IMR-90 (cell line): ENCODE measurements at regions not wholly inside any gene's neighbourhood (a gene's known extent, or its start where the extent isn't known, plus 50 kb on each side); places are given as distances from the start of the nearest gene placed in this dataset.

Experiments
- ATAC-seq: fragments of 200-7000 bp; cut with Tn5 transposase; 2 replicates; pipeline ENCODE4 v1.9.1; 2020; ENCODE audit warnings: low read depth, mild to moderate bottlenecking, moderate library complexity
- BruUV-seq: library from RNA; stranded (reverse); fragments of 400-500 nt; replicated peaks from 2 replicates; lab custom pipeline; 2021; lab: Mats Ljungman, UMichigan
- CTCF ChIA-PET: fragments of 300-600 bp; formaldehyde crosslinking; extraction: SDS; loops from one replicate; lab custom pipeline; 2021; ENCODE audit warnings: antibody characterized with exemption; lab: Yijun Ruan, JAX
- POLR2A ChIA-PET: fragments of 300-600 bp; sonication (Branson Sonifier 250); formaldehyde crosslinking; loops from one replicate; lab custom pipeline; 2022; ENCODE audit warnings: antibody characterized with exemption; ENCODE audit not compliant: unreplicated experiment; lab: Charles Lee
- DNase-seq: peaks from one replicate; pipeline ENCODE4 v3.0.0; 2013
- H2AFZ ChIP-seq: replicated peaks from 2 replicates; pipeline ENCODE3; 2013; ENCODE audit warnings: low read length, mild to moderate bottlenecking; ENCODE audit not compliant: poor library complexity
- H2AK5ac ChIP-seq: 2 replicates; pipeline ENCODE4 v1.6.1; 2013; ENCODE audit warnings: low read depth, low read length, inconsistent platforms
- H2AK9ac ChIP-seq: replicated peaks from 2 replicates; pipeline ENCODE3; 2013; ENCODE audit warnings: mild to moderate bottlenecking, low read depth, low read length, moderate library complexity; ENCODE audit not compliant: poor library complexity
- H2BK120ac ChIP-seq: 2 replicates; pipeline ENCODE4 v1.6.1; 2013; ENCODE audit warnings: low read depth, low read length, inconsistent platforms
- H2BK15ac ChIP-seq: 3 replicates; pipeline ENCODE4 v1.6.1; 2013; ENCODE audit warnings: low read depth, low read length, inconsistent platforms
- H2BK20ac ChIP-seq: 2 replicates; pipeline ENCODE4 v1.6.1; 2013; ENCODE audit warnings: low read depth, mild to moderate bottlenecking, inconsistent platforms, low read length, moderate library complexity
- H2BK5ac ChIP-seq: 2 replicates; pipeline ENCODE4 v1.6.1; 2013; ENCODE audit warnings: mild to moderate bottlenecking, low read depth, low read length, inconsistent platforms; ENCODE audit not compliant: poor library complexity, severe bottlenecking
- H3K14ac ChIP-seq: replicated peaks from 2 replicates; pipeline ENCODE4 v1.6.1; 2013; ENCODE audit warnings: low read depth, low read length, inconsistent platforms
- H3K18ac ChIP-seq: 2 replicates; pipeline ENCODE4 v1.6.1; 2013; ENCODE audit warnings: low read depth, low read length, control low read depth
- H3K23ac ChIP-seq: 2 replicates; pipeline ENCODE4 v1.6.1; 2013; ENCODE audit warnings: low read depth, low read length, inconsistent platforms
- H3K27ac ChIP-seq: 2 replicates; pipeline ENCODE4 v1.5.1; 2013; ENCODE audit warnings: mild to moderate bottlenecking, control low read depth, low read length; ENCODE audit not compliant: insufficient read depth
- H3K27me3 ChIP-seq: 2 replicates; pipeline ENCODE4 v1.6.1; 2013; ENCODE audit warnings: low read length; ENCODE audit not compliant: control insufficient read depth, insufficient read depth
- H3K36me3 ChIP-seq: 2 replicates; pipeline ENCODE4 v1.6.1; 2013; ENCODE audit warnings: low read length, mixed read lengths; ENCODE audit not compliant: control insufficient read depth, insufficient read depth
- H3K4ac ChIP-seq: 2 replicates; pipeline ENCODE4 v1.6.1; 2013; ENCODE audit warnings: low read depth, low read length, inconsistent platforms
- H3K4me1 ChIP-seq: 2 replicates; pipeline ENCODE4 v1.6.1; 2013; ENCODE audit warnings: low read length, mixed read lengths; ENCODE audit not compliant: control insufficient read depth, insufficient read depth
- H3K4me2 ChIP-seq: 2 replicates; pipeline ENCODE4 v1.6.1; 2013; ENCODE audit warnings: low read depth, mild to moderate bottlenecking, control low read depth, low read length, moderate library complexity
- H3K4me3 ChIP-seq: 2 replicates; pipeline ENCODE4 v1.5.1; 2013; ENCODE audit warnings: low read depth, mild to moderate bottlenecking, control low read depth, low read length, moderate library complexity; ENCODE audit not compliant: insufficient read depth
- H3K56ac ChIP-seq: 2 replicates; pipeline ENCODE4 v1.6.1; 2013; ENCODE audit warnings: low read length, inconsistent platforms; ENCODE audit not compliant: insufficient read depth; ENCODE audit errors: extremely low read depth
- H3K79me1 ChIP-seq, 2 experiments: 2 replicates each; pipeline ENCODE4 v1.6.1; 2013; ENCODE audit warnings: low read length in 2 of 2, inconsistent platforms in 1 of 2, low read depth in 1 of 2
- H3K9ac ChIP-seq: 2 replicates; pipeline ENCODE4 v1.6.1; 2013; ENCODE audit warnings: low read depth, low read length, control low read depth
- H3K9me1 ChIP-seq: 2 replicates; pipeline ENCODE4 v1.6.1; 2013; ENCODE audit warnings: low read length, inconsistent platforms; ENCODE audit not compliant: insufficient read depth
- H3K9me3 ChIP-seq: 2 replicates; pipeline ENCODE4 v1.6.1; 2013; ENCODE audit warnings: low read length; ENCODE audit not compliant: control insufficient read depth, insufficient read depth
- H4K20me1 ChIP-seq: 2 replicates; pipeline ENCODE4 v1.6.1; 2013; ENCODE audit warnings: low read length, inconsistent platforms; ENCODE audit not compliant: insufficient read depth
- H4K5ac ChIP-seq: 2 replicates; pipeline ENCODE4 v1.6.1; 2013; ENCODE audit warnings: mild to moderate bottlenecking, low read depth, low read length, control low read depth
- H4K8ac ChIP-seq, 2 experiments: 2 replicates each; pipeline ENCODE4 v1.6.1; 2013; ENCODE audit warnings: low read depth in 2 of 2, low read length in 2 of 2, control low read depth in 1 of 2, inconsistent platforms in 1 of 2
- H4K91ac ChIP-seq: 2 replicates; pipeline ENCODE4 v1.6.1; 2013; ENCODE audit warnings: low read depth, low read length, inconsistent platforms; ENCODE audit not compliant: insufficient read depth
- BHLHE40 ChIP-seq: fragments of 150-350 bp; IDR thresholded peaks from 2 replicates; pipeline ENCODE4 v1.6.1; 2016; ENCODE audit warnings: mild to moderate bottlenecking, low read depth, low read length
- CEBPB ChIP-seq: IDR thresholded peaks from 2 replicates; pipeline ENCODE4 v1.6.1; 2012; ENCODE audit warnings: low read depth, low read length, improper control_type of control experiment
- CHD1 ChIP-seq: IDR thresholded peaks from 2 replicates; pipeline ENCODE4 v1.6.1; 2012; ENCODE audit warnings: low read depth, low read length, improper control_type of control experiment
- MAZ ChIP-seq: IDR thresholded peaks from 2 replicates; pipeline ENCODE4 v1.6.1; 2012; ENCODE audit warnings: low read depth, mild to moderate bottlenecking, low read length, improper control_type of control experiment, moderate library complexity, borderline replicate concordance
- POLR2A ChIP-seq: IDR thresholded peaks from 2 replicates; pipeline ENCODE4 v1.6.1; 2012; ENCODE audit warnings: mild to moderate bottlenecking, low read depth, low read length
- RAD21 ChIP-seq: IDR thresholded peaks from 2 replicates; pipeline ENCODE4 v1.6.1; 2012; ENCODE audit warnings: low read length, improper control_type of control experiment
- RCOR1 ChIP-seq: IDR thresholded peaks from 2 replicates; pipeline ENCODE4 v1.6.1; 2012; ENCODE audit warnings: mild to moderate bottlenecking, low read length, improper control_type of control experiment; ENCODE audit not compliant: insufficient replicate concordance
- RFX5 ChIP-seq: IDR thresholded peaks from 2 replicates; pipeline ENCODE4 v1.8.0; 2012; ENCODE audit warnings: low read depth, mild to moderate bottlenecking, low read length, moderate library complexity
- USF2 ChIP-seq: fragments of 150-350 bp; IDR thresholded peaks from 2 replicates; pipeline ENCODE4 v1.6.1; 2017; ENCODE audit warnings: mild to moderate bottlenecking, antibody characterized with exemption, low read length, low read depth
- WGBS, 2 experiments: methylation state at CpG; one replicate each; pipeline versions ENCODE4 v1.1.5 to v1.1.7; 2013; ENCODE audit warnings: missing lambda C conversion rate in 2 of 2; ENCODE audit not compliant: insufficient read length in 1 of 2; ENCODE audit errors: extremely low coverage in 2 of 2; 5-methylcytosine and 5-hydroxymethylcytosine counted together
- dilution Hi-C: fragments of 300-500 bp; cut with HindIII; formaldehyde crosslinking; loops from one replicate; pipeline ENCODE4 v1.14.3; 2018; ENCODE audit warnings: low sequenced_read_pairs; ENCODE audit not compliant: unreplicated experiment
- in situ Hi-C: fragments of 300-500 bp; cut with MboI; formaldehyde crosslinking; loops from 3 replicates; pipeline ENCODE4 v1.14.3; 2019; ENCODE audit warnings: low sequenced_read_pairs, inconsistent platforms, mixed read lengths
- intact Hi-C: fragments of 100-400 bp; cut with micrococcal nuclease; formaldehyde crosslinking; loops from 2 replicates; pipeline ENCODE4 v1.10.0; 2022
- TF ChIP-seq, protein P1 (sequence below): conservative IDR thresholded peaks from 2 replicates; pipeline ENCODE4 v1.5.1; 2012; ENCODE audit warnings: mild to moderate bottlenecking, low read depth, low read length, improper control_type of control experiment

DNA sequence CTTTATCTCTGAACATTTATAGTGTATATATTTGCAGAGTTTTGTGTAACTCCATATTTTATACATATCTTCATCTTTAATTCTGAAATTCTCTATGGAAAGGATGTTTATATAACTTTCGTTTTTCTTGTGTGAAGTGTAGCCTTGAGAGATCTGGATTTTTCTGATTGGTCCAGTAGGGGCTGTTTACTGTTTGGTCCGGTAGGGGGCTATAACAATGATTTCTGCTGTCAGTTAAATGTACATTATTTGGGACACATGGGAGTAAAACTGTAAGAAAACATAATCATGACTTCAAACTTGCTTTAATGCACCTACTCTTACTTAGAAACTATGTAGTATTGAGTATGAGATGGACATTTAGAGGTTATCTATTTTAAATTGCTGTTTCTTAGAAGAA, 527.1 kb upstream of the ARRDC3 start:
- Histone ChIP-seq H4K91ac (no peak overlapping the region), H2AK5ac (no peak overlapping the region), H3K4me1 (no peaks in the 10 kb centered on the region), H3K9ac (no peak overlapping the region), H3K4ac (no peak overlapping the region), H3K9me1 (no peaks in the 10 kb centered on the region), H3K23ac (no peak overlapping the region), H3K27ac (no peak overlapping the region), H2BK120ac (no peak overlapping the region), H2BK5ac (no peak overlapping the region), H3K27me3 (no peaks in the 10 kb centered on the region), H2BK20ac (no peak overlapping the region), H4K5ac (no peak overlapping the region), H3K14ac (no peak overlapping the region), H3K4me3 (no peak overlapping the region), H3K18ac (no peak overlapping the region), H2BK15ac (no peak overlapping the region), H3K9me3 (no peaks in the 10 kb centered on the region), H2AK9ac (no peak overlapping the region), H4K20me1 (no peaks in the 10 kb centered on the region), H4K8ac (no peak overlapping the region), H2AFZ (no peak overlapping the region), H3K56ac (no peak overlapping the region), H3K79me1 (no peaks in the 10 kb centered on the region), H3K36me3 (no peaks in the 10 kb centered on the region), H3K4me2 (no peak overlapping the region)
- no TSS peak for BruUV-seq
- CTCF ChIA-PET = no interaction called here
- dilution Hi-C loops = no loop called here
- TF ChIP-seq POLR2A (no peak), CHD1 (no peak), BHLHE40 (no peak), USF2 (no peak), RAD21 (no peak), CEBPB (no peak), MAZ (no peak), RFX5 (no peak), RCOR1 (no peak)
- TF ChIP-seq, protein P1, sequence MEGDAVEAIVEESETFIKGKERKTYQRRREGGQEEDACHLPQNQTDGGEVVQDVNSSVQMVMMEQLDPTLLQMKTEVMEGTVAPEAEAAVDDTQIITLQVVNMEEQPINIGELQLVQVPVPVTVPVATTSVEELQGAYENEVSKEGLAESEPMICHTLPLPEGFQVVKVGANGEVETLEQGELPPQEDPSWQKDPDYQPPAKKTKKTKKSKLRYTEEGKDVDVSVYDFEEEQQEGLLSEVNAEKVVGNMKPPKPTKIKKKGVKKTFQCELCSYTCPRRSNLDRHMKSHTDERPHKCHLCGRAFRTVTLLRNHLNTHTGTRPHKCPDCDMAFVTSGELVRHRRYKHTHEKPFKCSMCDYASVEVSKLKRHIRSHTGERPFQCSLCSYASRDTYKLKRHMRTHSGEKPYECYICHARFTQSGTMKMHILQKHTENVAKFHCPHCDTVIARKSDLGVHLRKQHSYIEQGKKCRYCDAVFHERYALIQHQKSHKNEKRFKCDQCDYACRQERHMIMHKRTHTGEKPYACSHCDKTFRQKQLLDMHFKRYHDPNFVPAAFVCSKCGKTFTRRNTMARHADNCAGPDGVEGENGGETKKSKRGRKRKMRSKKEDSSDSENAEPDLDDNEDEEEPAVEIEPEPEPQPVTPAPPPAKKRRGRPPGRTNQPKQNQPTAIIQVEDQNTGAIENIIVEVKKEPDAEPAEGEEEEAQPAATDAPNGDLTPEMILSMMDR = no peak
- no CpG with 5 or more reads among the region's 2 CpGs for WGBS, 2 experiments
- in situ Hi-C loops = no loop called here
- POLR2A ChIA-PET = no interaction called here
- DNase-seq = no peak
- intact Hi-C loops = no loop called here
- no peak for ATAC-seq
